Pons (tissue), 1 donor: ENCODE measurements at regions not wholly inside any gene's neighbourhood (a gene's known extent, or its start where the extent isn't known, plus 50 kb on each side); places are given as distances from the start of the nearest gene placed in this dataset.

ENCODE experiments used
- DNase-seq: peaks from one replicate; pipeline ENCODE4 v3.0.0-alpha.2; 2016; ENCODE audit warnings: low spot score

GRCh38 chr1:30479575-30479974 is 243.8 kb downstream of the MATN1 start:
- no peak for DNase-seq

- DNase-seq: no peak
These were observed 244.4 kb downstream of the MATN1 start for GRCh38 chr1:30478799-30479563.

GRCh38 chr1:30478283-30478682 is 245.1 kb downstream of the MATN1 start:
- DNase-seq: no peak

GRCh38 chr1:30477588-30477987 is 245.8 kb downstream of the MATN1 start:
- DNase-seq: no peak

GRCh38 chr1:30476911-30477459 is 246.4 kb downstream of the MATN1 start:
- no peak for DNase-seq

- DNase-seq: no peak
These were observed 246.9 kb downstream of the MATN1 start for GRCh38 chr1:30476476-30476875.

- no peak for DNase-seq
These were observed 247.4 kb downstream of the MATN1 start for GRCh38 chr1:30475966-30476365.

GRCh38 chr1:30475201-30475600 is 248.2 kb downstream of the MATN1 start:
- DNase-seq: no peak

- DNase-seq: no peak
These were observed 248.6 kb downstream of the MATN1 start for GRCh38 chr1:30474818-30475200.

- DNase-seq: peak; percentile 26
These were observed 249.2 kb downstream of the MATN1 start for GRCh38 chr1:30473922-30474817.

GRCh38 chr1:30472526-30472925 is 250.9 kb downstream of the MATN1 start:
- DNase-seq: no peak

- no peak for DNase-seq
These were observed 251.4 kb downstream of the MATN1 start for GRCh38 chr1:30472009-30472408.

- DNase-seq: no peak
These were observed 252.1 kb downstream of the MATN1 start for GRCh38 chr1:30471307-30471706.

- DNase-seq: no peak
These were observed 254.0 kb downstream of the MATN1 start for GRCh38 chr1:30469426-30469825.

- DNase-seq: no peak
These were observed 256.3 kb downstream of the MATN1 start for GRCh38 chr1:30467101-30467500.

GRCh38 chr1:30466610-30467009 is 256.8 kb downstream of the MATN1 start:
- DNase-seq: no peak

GRCh38 chr1:30466026-30466425 is 257.4 kb downstream of the MATN1 start:
- no peak for DNase-seq

- DNase-seq: no peak
These were observed 258.3 kb downstream of the MATN1 start for GRCh38 chr1:30465096-30465495.

- no peak for DNase-seq
These were observed 259.2 kb downstream of the MATN1 start for GRCh38 chr1:30464187-30464617.

- no peak for DNase-seq
These were observed 260.5 kb downstream of the MATN1 start for GRCh38 chr1:30462826-30463425.

GRCh38 chr1:30462166-30462565 is 261.2 kb downstream of the MATN1 start:
- DNase-seq: no peak

GRCh38 chr1:30461640-30462039 is 261.7 kb downstream of the MATN1 start:
- no peak for DNase-seq
